Muscle of leg (tissue), 3 donors: ENCODE measurements at regions not wholly inside any gene's neighbourhood (a gene's known extent, or its start where the extent isn't known, plus 50 kb on each side); places are given as distances from the start of the nearest gene placed in this dataset.

Experiments
- DNase-seq: peaks from one replicate; pipeline ENCODE4 v3.0.0; 2013
- H3K27ac ChIP-seq: one replicate; pipeline ENCODE4 v1.5.1; 2013; ENCODE audit warnings: mild to moderate bottlenecking, low read length, control low read depth
- H3K27me3 ChIP-seq: one replicate; pipeline ENCODE4 v1.6.1; 2013; ENCODE audit warnings: low read length; ENCODE audit not compliant: control insufficient read depth, insufficient read depth
- H3K36me3 ChIP-seq: one replicate; pipeline ENCODE4 v1.6.1; 2013; ENCODE audit warnings: low read length; ENCODE audit not compliant: control insufficient read depth, insufficient read depth
- H3K4me1 ChIP-seq: one replicate; pipeline ENCODE4 v1.6.1; 2013; ENCODE audit warnings: low read length; ENCODE audit not compliant: control insufficient read depth, insufficient read depth
- H3K4me3 ChIP-seq: one replicate; pipeline ENCODE4 v1.5.1; 2013; ENCODE audit warnings: low read length, control low read depth
- H3K9me3 ChIP-seq: replicated peaks from 2 replicates; pipeline ENCODE4 v1.6.1; 2013; ENCODE audit warnings: low read depth, low read length; ENCODE audit not compliant: control insufficient read depth
- WGBS: methylation state at CpG from one replicate; pipeline ENCODE4 v1.1.5; 2013; ENCODE audit warnings: missing lambda C conversion rate; ENCODE audit not compliant: insufficient coverage; 5-methylcytosine and 5-hydroxymethylcytosine counted together

DNA sequence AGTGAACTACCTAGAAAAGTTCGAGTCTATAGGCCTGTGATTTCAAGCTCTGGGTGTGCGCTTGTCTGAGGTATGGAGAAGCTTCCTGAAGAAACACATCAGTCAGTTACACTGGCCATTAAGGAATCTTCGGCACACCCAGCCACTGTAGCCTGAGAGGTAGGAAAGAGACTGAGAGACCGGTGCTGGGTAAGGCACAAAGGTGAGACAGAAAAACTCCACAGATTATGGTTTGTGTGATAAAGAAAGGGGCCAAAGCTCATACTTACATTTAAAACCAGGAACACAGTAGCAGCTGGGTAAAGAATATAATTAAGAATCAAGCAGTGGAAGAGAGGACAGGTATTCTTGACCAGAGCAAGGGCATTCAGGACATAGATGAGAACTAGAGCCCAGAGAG, 74.8 kb upstream of the TTC29 start:
- no peaks in the 10 kb centered on the region for H3K4me1 ChIP-seq
- WGBS, result 70% methylated on average over 2 of the region's 4 CpGs
- H3K36me3 ChIP-seq, result no peaks in the 10 kb centered on the region
- no peak for DNase-seq
- H3K4me3 ChIP-seq, result no peak overlapping the region
- H3K27me3 ChIP-seq, result no peaks in the 10 kb centered on the region
- H3K9me3 ChIP-seq, result no peaks in the 10 kb centered on the region
- H3K27ac ChIP-seq, result no peak overlapping the region

- WGBS, result no CpG with 5 or more reads among the region's 2 CpGs
- Histone ChIP-seq H3K36me3 (no peaks in the 10 kb centered on the region), H3K27ac (no peak overlapping the region), H3K4me1 (no peaks in the 10 kb centered on the region), H3K9me3 (no peaks in the 10 kb centered on the region), H3K27me3 (no peaks in the 10 kb centered on the region), H3K4me3 (no peak overlapping the region)
- DNase-seq, result no peak
Observed at GRCh38 chr4:147025042-147025441, 79.4 kb upstream of the TTC29 start.

DNA sequence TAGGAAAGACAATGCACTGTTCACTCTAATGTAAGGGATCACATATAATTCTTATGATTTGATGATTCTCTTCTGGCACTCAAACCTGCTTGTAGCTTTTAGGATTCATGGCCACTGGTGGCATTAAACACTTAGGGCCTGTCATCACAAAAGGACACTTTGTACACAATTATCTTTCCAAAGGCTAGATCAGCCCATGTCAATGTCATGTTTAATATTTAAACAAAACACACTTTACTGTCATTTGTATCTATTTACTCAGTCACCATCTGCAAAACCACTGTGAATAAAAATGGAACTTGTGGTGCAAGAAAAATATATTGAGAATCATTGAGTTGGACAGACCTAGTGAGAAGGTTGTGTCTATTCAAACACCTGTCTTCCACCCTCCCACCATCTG, 83.6 kb upstream of the TTC29 start:
- Histone ChIP-seq H3K36me3 (no peaks in the 10 kb centered on the region), H3K9me3 (no peaks in the 10 kb centered on the region), H3K27me3 (no peaks in the 10 kb centered on the region), H3K4me1 (no peaks in the 10 kb centered on the region), H3K27ac (no peak overlapping the region), H3K4me3 (no peak overlapping the region)
- DNase-seq, result no peak

DNA sequence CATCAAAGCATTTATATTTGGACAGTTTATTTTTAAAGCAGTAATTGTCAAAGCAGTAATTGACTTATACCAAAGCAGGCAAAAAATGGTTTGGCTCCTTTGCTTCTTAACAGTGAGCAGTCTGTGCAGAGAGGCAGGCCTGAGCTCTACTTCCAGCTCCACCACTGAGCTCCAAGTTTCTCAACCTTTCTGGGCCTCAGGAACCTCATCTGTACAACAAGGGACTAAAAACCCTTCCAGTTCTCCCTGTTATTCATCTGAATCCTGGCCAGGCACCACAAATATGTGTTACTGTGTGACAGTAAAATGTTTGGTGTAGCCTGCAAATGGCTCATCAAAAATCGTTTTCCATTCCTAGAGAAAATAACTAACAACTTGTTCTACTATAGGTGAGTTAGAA, 88.7 kb upstream of the TTC29 start:
- H3K27ac ChIP-seq, result no peak overlapping the region
- WGBS, result no CpG with 5 or more reads among the region's 1 CpG
- no peaks in the 10 kb centered on the region for H3K27me3 ChIP-seq
- H3K4me1 ChIP-seq, result no peaks in the 10 kb centered on the region
- no peaks in the 10 kb centered on the region for H3K9me3 ChIP-seq
- H3K36me3 ChIP-seq, result no peaks in the 10 kb centered on the region
- DNase-seq, result peak; percentile 31
- H3K4me3 ChIP-seq, result no peak overlapping the region

DNA sequence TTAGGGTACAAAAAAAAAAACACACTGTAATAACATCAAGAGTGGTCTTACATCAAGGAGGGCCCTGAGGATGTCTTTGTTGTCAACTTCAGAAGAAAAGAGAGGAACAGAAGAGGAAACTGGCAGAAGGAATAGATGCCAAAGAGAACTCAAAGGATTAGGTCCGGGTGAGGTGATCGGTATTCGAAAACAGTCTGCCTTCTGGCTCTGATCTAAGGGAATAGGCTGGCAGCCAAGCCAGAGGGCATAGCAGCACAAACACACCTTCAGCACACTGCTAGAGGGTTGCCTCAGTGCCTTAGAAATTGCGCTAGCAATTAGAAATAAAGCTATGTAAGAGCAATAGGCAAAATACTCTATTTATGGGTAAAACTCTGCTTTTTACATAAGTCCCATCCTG, 91.4 kb upstream of the TTC29 start:
- Histone ChIP-seq H3K27ac (no peak overlapping the region), H3K9me3 (no peaks in the 10 kb centered on the region), H3K4me3 (no peak overlapping the region), H3K4me1 (peaks cover 5% of the 10 kb centered on the region), H3K36me3 (no peaks in the 10 kb centered on the region), H3K27me3 (no peaks in the 10 kb centered on the region)
- DNase-seq, result no peak
- WGBS, result no CpG with 5 or more reads among the region's 4 CpGs

DNA sequence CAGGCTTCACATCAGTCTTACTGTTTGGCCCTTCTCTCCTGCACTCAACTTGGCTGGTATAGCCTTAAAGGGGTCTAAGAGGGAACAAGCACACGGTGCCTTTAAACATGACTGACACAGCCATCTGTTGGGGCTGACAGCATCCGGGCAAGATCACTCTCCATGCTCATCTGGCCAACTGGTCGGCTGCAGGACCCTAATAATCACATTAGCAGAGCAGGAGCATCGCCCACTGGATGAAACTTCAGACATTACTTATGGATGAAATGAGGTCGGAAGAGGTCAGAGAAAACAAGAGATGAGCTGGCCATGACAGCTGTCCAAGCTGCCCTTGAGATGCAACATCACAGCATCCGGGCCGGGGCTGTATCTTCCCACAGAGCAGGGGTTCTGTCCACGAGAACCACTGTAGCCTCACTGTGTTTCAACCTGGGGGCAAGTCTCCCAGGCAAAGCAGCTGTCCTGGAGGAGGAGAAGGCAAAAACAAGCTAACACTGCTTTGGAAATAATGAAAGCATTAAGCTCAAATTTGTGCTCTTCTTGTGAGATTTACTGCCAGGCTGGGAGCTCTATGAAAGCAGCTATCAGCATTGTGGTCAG, 94.4 kb upstream of the TTC29 start:
- DNase-seq, result peak; percentile 60
- Histone ChIP-seq H3K36me3 (no peaks in the 10 kb centered on the region), H3K4me3 (no peak overlapping the region), H3K27me3 (no peaks in the 10 kb centered on the region), H3K27ac (no peak overlapping the region), H3K4me1 (peaks cover 5% of the 10 kb centered on the region), H3K9me3 (no peaks in the 10 kb centered on the region)
- WGBS, result 67% methylated on average over 6 of the region's 8 CpGs

DNA sequence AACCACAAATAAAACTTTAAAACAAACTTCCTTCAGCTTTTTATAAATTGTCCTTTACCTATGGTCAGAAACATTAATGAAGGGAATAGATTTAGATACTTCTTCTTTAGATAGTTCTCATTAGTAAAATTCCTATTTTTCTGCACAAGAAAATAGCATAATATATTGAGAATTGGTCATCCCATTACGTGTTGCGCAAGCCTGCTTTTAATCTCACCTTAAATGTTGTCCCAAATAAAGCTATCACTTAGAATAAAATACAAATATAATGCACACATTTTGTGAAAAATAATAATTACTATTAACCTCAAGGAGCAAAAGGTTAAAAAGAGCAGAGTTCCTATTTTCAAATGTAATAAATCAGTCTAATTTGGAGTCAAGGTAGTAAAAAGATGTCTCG, 95.2 kb upstream of the TTC29 start:
- Histone ChIP-seq H3K4me1 (peaks cover 5% of the 10 kb centered on the region), H3K4me3 (no peak overlapping the region), H3K9me3 (no peaks in the 10 kb centered on the region), H3K27me3 (no peaks in the 10 kb centered on the region), H3K27ac (no peak overlapping the region), H3K36me3 (no peaks in the 10 kb centered on the region)
- no peak for DNase-seq
- no CpG with 5 or more reads among the region's 3 CpGs for WGBS

DNA sequence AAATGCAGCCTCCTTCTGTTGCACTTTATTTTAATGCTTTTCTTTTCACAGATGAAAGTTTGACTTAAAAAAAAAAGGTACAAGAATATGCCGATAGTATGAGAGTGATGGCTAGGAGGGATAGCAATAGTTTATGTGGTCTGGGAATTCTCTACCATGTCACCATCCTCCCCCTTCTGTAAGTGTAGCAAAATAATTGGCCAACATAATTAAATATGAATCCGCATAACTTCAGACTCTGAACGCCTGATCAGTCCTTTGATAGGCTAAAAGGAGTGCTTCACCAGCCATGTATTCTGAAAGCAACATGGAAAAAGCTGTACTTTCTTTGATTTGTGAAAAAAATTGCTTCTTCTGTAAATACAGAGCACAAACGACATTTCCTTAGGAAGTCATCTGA, 95.7 kb upstream of the TTC29 start:
- Histone ChIP-seq H3K36me3 (no peaks in the 10 kb centered on the region), H3K9me3 (no peaks in the 10 kb centered on the region), H3K4me1 (peaks cover 5% of the 10 kb centered on the region), H3K27ac (no peak overlapping the region), H3K4me3 (no peak overlapping the region), H3K27me3 (no peaks in the 10 kb centered on the region)
- no CpG with 5 or more reads among the region's 4 CpGs for WGBS
- no peak for DNase-seq

DNA sequence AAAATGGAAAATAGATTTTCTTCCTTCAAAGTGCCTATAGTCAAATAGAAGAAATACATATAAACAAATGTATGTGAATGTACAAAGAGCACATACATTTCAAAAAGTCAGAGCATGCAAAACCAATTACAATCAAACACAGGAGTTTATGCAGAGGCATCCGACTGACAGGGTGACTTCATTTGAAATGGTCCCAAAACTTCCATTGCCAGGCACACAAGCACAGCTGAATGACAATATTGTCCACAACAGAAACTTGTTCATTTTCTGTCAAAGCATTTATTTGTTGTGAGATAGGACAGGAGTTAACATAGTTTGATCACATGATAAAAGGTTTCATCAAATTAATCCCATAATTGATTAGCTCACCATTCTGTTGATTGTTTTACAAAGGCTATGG, 96.4 kb upstream of the TTC29 start:
- H3K27ac ChIP-seq, result no peak overlapping the region
- DNase-seq, result no peak
- no peaks in the 10 kb centered on the region for H3K9me3 ChIP-seq
- H3K4me1 ChIP-seq, result peaks cover 5% of the 10 kb centered on the region
- WGBS, result no CpG with 5 or more reads among the region's 1 CpG
- H3K4me3 ChIP-seq, result no peak overlapping the region
- H3K27me3 ChIP-seq, result no peaks in the 10 kb centered on the region
- H3K36me3 ChIP-seq, result no peaks in the 10 kb centered on the region

DNA sequence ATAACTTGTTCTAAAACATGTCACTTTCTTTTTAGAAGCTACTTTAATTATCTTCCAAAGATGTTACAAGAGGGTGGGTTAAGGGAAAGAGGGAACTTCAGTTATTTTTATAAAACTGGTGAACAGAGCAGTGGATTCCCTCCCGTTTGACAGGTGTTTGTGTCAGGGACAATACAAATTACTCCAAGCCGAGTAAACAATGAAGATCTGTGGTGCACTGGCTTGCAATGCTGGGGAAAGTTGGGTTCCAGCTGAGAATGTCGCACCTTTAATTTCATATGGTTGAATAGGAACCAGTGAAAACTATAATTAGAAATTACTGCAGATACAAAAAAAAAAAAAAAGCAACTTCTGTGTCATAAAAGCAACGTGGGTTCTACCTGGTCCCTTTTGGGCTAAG, 98.6 kb upstream of the TTC29 start:
- no peak for DNase-seq
- Histone ChIP-seq H3K4me1 (peaks cover 5% of the 10 kb centered on the region), H3K27ac (no peak overlapping the region), H3K27me3 (no peaks in the 10 kb centered on the region), H3K4me3 (no peak overlapping the region), H3K36me3 (no peaks in the 10 kb centered on the region), H3K9me3 (peaks cover 3% of the 10 kb centered on the region)
- WGBS, result 33% methylated on average over 1 of the region's 4 CpGs

DNA sequence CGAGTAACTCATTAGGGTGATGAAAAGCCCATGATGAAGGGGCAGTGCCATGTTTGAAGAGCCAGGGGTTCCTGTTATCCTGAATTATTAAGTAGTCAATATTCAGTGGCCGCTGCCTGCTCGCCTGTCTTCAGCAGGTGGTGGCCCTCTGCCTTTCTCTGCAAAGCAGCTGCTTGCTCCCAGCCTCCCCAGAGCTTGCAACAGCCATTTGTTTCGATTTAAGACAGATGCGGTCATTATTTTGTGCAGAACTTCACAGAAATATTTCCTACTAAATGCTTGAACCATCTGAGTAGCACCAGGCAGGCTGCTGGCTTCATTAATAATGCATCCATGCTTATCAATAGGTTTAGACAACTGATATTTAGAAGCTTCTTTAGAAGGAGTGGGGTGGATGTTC, 104.3 kb upstream of the TTC29 start:
- H3K4me1 ChIP-seq, result peaks cover 7% of the 10 kb centered on the region
- H3K27me3 ChIP-seq, result no peaks in the 10 kb centered on the region
- WGBS, result 42% methylated on average over 5 of the region's 5 CpGs
- H3K36me3 ChIP-seq, result no peaks in the 10 kb centered on the region
- peaks cover 7% of the 10 kb centered on the region for H3K9me3 ChIP-seq
- H3K4me3 ChIP-seq, result no peak overlapping the region
- peak; percentile 55 for DNase-seq
- no peak overlapping the region for H3K27ac ChIP-seq
